SK-N-SH treated with all-trans-retinoic acid at 6 μM for 48 hours (cell line): ENCODE measurements at regions not wholly inside any gene's neighbourhood (a gene's known extent, or its start where the extent isn't known, plus 50 kb on each side); places are given as distances from the start of the nearest gene placed in this dataset.

Experiments
- CSDC2 ChIP-seq: fragments of 250-450 bp; sonication (Bioruptor Pico); IDR thresholded peaks from 2 replicates; pipeline ENCODE4 v1.5.0; 2020; ENCODE audit warnings: mild to moderate bottlenecking, moderate library complexity
- PPARA ChIP-seq: fragments of 250-450 bp; sonication (Bioruptor Pico); IDR thresholded peaks from 2 replicates; pipeline ENCODE4 v1.5.0; 2020; ENCODE audit warnings: mild to moderate bottlenecking, borderline replicate concordance
- TF ChIP-seq, protein P1 (sequence below): fragments of 250-450 bp; sonication (Bioruptor Pico); IDR thresholded peaks from 2 replicates; pipeline ENCODE4 v1.8.0; 2020; ENCODE audit warnings: mild to moderate bottlenecking, moderate library complexity, borderline replicate concordance

DNA sequence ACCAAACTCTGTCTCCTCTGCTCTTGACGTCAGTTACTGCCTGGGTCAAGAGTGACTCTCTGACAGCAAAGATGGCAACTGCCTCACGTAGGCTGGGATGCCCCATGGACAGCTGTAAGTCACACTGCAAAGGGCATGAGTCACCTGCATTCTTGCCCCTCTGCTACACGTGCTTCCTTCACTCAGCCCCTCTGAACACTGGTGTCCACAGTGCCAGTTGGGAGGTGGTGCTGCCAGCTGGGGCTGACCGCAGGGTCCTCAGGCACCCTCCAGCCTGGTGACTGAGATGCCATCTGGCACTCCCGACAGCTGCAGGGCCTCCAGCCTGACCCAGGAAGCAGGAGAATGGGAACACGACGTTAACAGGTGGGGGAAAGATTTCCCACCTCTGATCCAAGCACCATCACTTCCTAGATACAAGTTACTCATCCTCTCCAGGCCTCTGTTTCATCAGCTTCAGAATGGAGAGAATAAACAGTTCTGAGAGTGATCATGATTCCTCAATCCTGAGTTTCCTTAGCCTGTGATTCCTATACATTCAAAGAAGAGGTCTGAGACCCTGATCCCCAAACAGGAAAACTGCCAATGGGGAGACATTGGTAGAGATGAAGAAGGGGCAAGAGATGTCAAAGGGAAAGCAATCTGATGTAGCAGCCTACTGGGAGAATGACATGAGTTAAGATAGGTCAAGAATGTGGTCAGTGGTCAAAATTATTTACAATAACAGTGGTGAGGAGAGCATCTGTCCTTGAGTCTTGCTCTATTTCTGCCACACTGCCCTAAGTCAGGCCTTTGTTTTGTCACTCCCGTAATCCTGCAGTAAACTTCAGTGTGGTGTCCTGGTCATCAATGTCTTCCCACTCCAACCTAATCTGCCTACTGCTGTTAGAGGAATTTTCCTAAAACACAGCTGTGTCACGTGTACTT, 86.1 kb upstream of the BCL6 start:
- TF ChIP-seq, protein P1, sequence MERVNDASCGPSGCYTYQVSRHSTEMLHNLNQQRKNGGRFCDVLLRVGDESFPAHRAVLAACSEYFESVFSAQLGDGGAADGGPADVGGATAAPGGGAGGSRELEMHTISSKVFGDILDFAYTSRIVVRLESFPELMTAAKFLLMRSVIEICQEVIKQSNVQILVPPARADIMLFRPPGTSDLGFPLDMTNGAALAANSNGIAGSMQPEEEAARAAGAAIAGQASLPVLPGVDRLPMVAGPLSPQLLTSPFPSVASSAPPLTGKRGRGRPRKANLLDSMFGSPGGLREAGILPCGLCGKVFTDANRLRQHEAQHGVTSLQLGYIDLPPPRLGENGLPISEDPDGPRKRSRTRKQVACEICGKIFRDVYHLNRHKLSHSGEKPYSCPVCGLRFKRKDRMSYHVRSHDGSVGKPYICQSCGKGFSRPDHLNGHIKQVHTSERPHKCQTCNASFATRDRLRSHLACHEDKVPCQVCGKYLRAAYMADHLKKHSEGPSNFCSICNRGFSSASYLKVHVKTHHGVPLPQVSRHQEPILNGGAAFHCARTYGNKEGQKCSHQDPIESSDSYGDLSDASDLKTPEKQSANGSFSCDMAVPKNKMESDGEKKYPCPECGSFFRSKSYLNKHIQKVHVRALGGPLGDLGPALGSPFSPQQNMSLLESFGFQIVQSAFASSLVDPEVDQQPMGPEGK: no peak
- TF ChIP-seq PPARA (no peak), CSDC2 (no peak)
